ENCODE measurements at regions not wholly inside any gene's neighbourhood (a gene's known extent, or its start where the extent isn't known, plus 50 kb on each side); places are given as distances from the start of the nearest gene placed in this dataset.

DNA sequence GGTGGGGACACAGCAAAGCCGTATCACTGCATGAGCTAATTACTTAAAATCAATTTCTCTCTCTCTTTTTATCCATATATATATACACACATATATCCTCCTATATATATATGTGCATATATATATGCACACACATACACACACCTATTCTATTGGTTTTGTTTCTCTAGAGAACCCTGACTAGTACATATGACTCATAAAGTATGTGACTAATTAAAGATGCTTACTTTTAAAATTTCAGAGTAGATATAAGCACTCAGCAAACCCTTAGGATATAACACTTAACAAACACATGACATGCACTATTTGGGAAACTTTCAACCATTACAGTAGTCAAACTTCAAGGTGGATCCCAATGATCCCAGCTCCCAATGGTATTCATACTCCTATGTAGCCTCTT, 732.6 kb downstream of the ROBO2 start:
- no peak overlapping the region for H3K4me3 ChIP-seq (ENCODE audit: low read length)
- TF ChIP-seq, protein P1, sequence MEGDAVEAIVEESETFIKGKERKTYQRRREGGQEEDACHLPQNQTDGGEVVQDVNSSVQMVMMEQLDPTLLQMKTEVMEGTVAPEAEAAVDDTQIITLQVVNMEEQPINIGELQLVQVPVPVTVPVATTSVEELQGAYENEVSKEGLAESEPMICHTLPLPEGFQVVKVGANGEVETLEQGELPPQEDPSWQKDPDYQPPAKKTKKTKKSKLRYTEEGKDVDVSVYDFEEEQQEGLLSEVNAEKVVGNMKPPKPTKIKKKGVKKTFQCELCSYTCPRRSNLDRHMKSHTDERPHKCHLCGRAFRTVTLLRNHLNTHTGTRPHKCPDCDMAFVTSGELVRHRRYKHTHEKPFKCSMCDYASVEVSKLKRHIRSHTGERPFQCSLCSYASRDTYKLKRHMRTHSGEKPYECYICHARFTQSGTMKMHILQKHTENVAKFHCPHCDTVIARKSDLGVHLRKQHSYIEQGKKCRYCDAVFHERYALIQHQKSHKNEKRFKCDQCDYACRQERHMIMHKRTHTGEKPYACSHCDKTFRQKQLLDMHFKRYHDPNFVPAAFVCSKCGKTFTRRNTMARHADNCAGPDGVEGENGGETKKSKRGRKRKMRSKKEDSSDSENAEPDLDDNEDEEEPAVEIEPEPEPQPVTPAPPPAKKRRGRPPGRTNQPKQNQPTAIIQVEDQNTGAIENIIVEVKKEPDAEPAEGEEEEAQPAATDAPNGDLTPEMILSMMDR (IDR thresholded peaks at IDR 0.05; ENCODE audit: insufficient read depth, low read depth, low read length, missing control alignments): no peak
- DNase-seq (ENCODE audit: low read depth): peak; percentile 33

DNA sequence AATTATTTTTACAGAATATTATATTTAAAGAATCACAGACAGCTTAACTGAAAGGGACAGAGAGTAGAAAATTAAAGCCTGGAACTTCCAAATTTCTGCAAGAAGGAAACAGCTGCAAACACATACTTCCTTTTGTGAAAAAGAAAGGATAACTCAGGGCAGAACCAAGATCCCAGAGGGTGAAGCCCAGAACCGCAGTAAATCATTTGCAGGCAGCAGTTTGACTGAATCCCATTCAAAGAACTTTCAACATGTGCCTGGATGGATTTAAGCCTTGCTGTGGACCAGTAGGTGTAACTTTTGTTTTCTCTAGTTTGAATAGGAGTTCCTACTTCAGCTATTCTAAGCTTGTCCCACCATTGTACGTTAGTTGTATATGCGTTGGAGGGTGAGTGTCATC, 733.2 kb downstream of the ROBO2 start:
- no peak overlapping the region for H3K4me3 ChIP-seq (ENCODE audit: low read length)
- DNase-seq (ENCODE audit: low read depth): no peak
- TF ChIP-seq, protein P1 (IDR thresholded peaks at IDR 0.05; ENCODE audit: insufficient read depth, low read depth, low read length, missing control alignments): no peak

DNA sequence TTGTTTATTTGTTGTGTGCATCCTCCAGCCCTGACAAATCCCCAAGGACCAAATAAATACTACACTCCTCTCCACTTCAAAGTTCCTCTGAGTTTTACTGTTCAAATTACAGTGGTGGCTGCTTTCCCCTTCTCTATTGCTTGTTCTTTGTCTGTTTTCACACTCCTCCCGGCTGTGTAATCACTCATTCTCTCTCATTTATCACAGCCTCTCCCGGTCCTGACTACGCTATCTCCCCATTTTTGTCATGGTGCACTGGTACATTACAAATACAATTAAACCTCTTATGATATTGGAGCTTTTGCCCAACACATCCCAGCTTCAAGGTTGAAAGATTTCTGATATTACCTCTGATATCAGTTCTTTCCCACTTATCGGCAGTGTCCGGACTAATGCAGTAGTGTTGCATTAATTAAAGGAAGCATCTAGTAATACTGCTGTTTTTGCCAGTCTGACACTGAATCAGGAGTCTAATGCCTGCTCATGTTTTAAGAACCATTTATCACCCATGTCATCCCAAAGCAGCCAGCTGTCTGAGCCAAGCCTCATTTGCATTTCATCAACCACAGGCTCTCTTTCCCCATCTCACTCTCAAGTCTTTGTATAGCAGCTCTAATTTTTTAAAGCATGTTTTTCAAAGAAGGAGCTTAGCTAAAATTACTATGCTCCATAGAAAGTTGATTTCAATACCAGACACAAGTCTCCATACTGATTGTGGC, 740.5 kb downstream of the ROBO2 start:
- TF ChIP-seq, protein P1 (IDR thresholded peaks at IDR 0.05; ENCODE audit: insufficient read depth, low read depth, low read length, missing control alignments): no peak
- H3K4me3 ChIP-seq (ENCODE audit: low read length): no peak overlapping the region
- DNase-seq (ENCODE audit: low read depth): no peak

DNA sequence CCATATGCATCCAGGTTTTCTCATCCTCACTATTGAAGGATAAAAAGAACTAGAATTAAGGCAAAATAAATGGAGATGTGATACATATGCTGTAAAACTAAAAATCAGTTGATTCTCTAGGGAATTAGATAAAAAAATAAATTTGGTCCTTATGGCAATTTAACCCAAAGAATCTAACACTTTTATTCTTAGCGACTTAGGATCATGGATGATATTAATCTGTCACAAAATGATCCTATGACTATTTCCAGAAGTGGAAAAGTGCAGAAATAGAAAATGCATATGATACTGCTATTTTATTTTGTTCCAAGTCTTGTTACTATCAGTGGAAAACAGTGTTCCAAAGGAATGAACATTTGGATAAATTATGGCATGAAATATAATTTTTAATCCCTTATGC, 746.3 kb downstream of the ROBO2 start:
- TF ChIP-seq, protein P1 (IDR thresholded peaks at IDR 0.05; ENCODE audit: insufficient read depth, low read depth, low read length, missing control alignments): no peak
- H3K4me3 ChIP-seq (ENCODE audit: low read length): no peak overlapping the region
- no peak for DNase-seq (ENCODE audit: low read depth)

DNA sequence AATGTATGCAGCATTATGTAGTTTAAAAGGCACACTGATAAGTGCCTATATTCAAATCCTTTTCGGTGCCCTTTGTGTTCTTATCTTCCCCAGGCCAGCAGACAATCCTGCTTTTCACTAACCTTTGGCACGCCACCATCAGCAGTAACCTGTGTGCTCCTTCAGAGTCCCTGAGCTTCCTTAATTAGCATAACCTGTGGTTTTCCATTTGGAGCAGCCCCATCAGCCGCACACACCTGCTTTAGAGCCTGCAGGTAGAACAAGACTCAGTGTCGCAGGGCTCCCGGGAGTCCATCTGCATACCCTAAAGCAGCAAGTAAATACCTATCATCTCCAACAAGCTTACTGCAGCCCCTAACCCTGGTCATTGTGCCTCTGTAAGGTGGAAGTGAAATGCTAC, 755.1 kb downstream of the ROBO2 start:
- TF ChIP-seq, protein P1 (IDR thresholded peaks at IDR 0.05; ENCODE audit: insufficient read depth, low read depth, low read length, missing control alignments): no peak
- no peak overlapping the region for H3K4me3 ChIP-seq (ENCODE audit: low read length)
- no peak for DNase-seq (ENCODE audit: low read depth)

DNA sequence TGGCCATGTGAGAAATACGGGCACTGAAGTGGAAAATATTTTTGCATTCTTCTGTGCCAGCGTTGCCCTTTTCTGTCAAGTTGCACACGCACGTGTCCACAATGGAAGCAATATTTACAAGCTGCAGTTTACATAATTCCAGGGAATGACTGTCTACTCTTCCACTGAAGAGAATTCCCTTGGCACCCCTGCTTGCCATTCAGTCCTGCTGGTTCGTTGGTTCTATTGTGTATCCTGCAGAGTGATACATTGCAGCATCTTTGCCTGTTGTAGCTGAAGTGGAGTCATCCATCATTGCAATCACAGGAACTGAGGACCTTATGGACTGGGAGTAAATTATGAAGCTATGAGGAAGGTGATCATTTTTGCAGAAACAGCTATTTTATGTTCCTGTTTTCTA, 759.4 kb downstream of the ROBO2 start:
- TF ChIP-seq, protein P1 (IDR thresholded peaks at IDR 0.05; ENCODE audit: insufficient read depth, low read depth, low read length, missing control alignments): no peak
- DNase-seq (ENCODE audit: low read depth): no peak
- H3K4me3 ChIP-seq (ENCODE audit: low read length): no peak overlapping the region

DNA sequence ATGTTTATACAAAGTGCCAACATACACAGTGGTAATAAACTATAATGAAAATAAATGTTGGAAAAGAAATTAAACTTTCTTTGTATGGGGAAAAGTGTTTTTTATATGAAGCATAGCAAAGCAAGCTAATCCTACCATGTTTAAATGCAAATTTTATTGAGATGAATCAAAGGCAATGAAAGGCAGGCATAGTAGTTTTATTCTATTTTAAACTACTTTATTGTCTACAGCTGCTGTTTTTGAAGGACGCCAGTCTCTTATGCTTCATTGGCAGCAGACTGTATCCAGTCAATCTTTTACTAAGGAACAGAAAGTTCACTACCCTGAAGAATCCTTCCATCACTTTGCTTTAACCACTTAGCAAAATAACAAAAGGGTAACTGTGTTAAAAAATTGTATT, 761.0 kb downstream of the ROBO2 start:
- DNase-seq (ENCODE audit: low read depth): no peak
- H3K4me3 ChIP-seq (ENCODE audit: low read length): no peak overlapping the region
- TF ChIP-seq, protein P1 (IDR thresholded peaks at IDR 0.05; ENCODE audit: insufficient read depth, low read depth, low read length, missing control alignments): no peak
